Aorta (tissue), 5 donors: ENCODE measurements at regions not wholly inside any gene's neighbourhood (a gene's known extent, or its start where the extent isn't known, plus 50 kb on each side); places are given as distances from the start of the nearest gene placed in this dataset.

Source experiments
- ATAC-seq: fragments of 200-7000 bp; cut with Tn5 transposase; one replicate; pipeline ENCODE4 v1.9.1; 2022; ENCODE audit warnings: moderate library complexity; ENCODE audit not compliant: low FRiP score
- DNase-seq, 2 donors: peaks; one replicate each; pipeline ENCODE4 v3.0.0-alpha.2; 2020
- H3K27ac ChIP-seq, 2 donors: one replicate each; pipeline ENCODE4 v1.5.1; 2013; ENCODE audit warnings: low read length in 2 of 2, mild to moderate bottlenecking in 2 of 2, moderate library complexity in 2 of 2, control low read depth in 1 of 2, inconsistent platforms in 1 of 2, low read depth in 1 of 2
- H3K27me3 ChIP-seq, 2 donors: one replicate each; pipeline ENCODE4 v1.6.1; 2013; ENCODE audit warnings: control low read depth in 1 of 2, low read length in 1 of 2, mild to moderate bottlenecking in 1 of 2, moderate library complexity in 1 of 2; ENCODE audit not compliant: insufficient read depth in 2 of 2, control insufficient read depth in 1 of 2
- H3K36me3 ChIP-seq, 2 donors: one replicate each; pipeline ENCODE4 v1.6.1; 2013; ENCODE audit warnings: control low read depth in 1 of 2, low read length in 1 of 2, mild to moderate bottlenecking in 1 of 2; ENCODE audit not compliant: insufficient read depth in 2 of 2, control insufficient read depth in 1 of 2
- H3K4me1 ChIP-seq, 2 donors: one replicate each; pipeline ENCODE4 v1.6.1; 2013; ENCODE audit warnings: low read length in 2 of 2, control low read depth in 1 of 2, mild to moderate bottlenecking in 1 of 2, moderate library complexity in 1 of 2; ENCODE audit not compliant: insufficient read depth in 2 of 2, control insufficient read depth in 1 of 2
- H3K4me3 ChIP-seq, 2 donors: one replicate each; pipeline ENCODE4 v1.5.1; 2013; ENCODE audit warnings: low read length in 2 of 2, control low read depth in 1 of 2, mild to moderate bottlenecking in 1 of 2
- H3K9me3 ChIP-seq: one replicate; pipeline ENCODE4 v1.6.1; 2013; ENCODE audit warnings: mild to moderate bottlenecking, low read length; ENCODE audit not compliant: control insufficient read depth
- WGBS, 2 donors: extraction: QIAGEN DNeasy Blood & Tissue Kit; methylation state at CpG; one replicate each; pipeline ENCODE4 v1.1.7; 2013; 5-methylcytosine and 5-hydroxymethylcytosine counted together
- intact Hi-C, 2 donors: fragments of 100-400 bp; cut with DNase I; formaldehyde crosslinking; loops; one replicate each; pipeline versions ENCODE4 v1.14.2 to v1.15.0; 2022
- donor health status: healthy with polysubstance abuse.
- donor health status: Bipolar disorder and iron deficiency.
- donor health status: DM: no; HTN: no; CAD: no.
- donor health status: DM: no; HTN: no; CAD: no.
- donor health status: DM: yes; HTN: yes; CAD: no.

DNA sequence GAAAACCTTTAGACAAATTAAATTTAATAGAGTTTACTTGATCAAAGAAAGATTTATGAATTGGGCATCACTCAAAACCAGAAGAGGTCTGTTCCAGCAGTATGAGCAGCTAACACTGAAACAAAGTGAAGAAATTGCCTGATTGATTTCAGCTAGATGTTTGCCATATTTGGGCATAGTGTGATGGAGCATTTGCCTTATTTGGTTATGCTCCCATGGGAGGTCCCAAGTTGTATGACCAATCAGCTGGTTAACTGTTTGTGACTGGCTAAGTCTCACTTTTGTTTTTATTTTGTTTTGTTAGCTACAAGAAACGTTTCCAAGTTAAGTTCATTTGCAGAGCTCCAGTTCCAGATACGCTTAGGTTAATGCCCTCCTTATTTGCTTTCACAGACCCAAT lies 53.3 kb upstream of the LMNB1 start:
- no peaks in the 10 kb centered on the region for H3K36me3 ChIP-seq
- H3K27ac ChIP-seq: no peak overlapping the region
- ATAC-seq (no peak), DNase-seq (no peak)
- 40 to 54% methylated on average over 2 of the region's 2 CpGs for WGBS, 2 donors
- intact Hi-C loops: no loop called here
- no peaks in the 10 kb centered on the region for H3K27me3 ChIP-seq
- H3K4me3 ChIP-seq: no peak overlapping the region
- H3K4me1 ChIP-seq: no peaks in the 10 kb centered on the region
- H3K9me3 ChIP-seq: no peaks in the 10 kb centered on the region
